ENCODE measurements at regions not wholly inside any gene's neighbourhood (a gene's known extent, or its start where the extent isn't known, plus 50 kb on each side); places are given as distances from the start of the nearest gene placed in this dataset.

GRCh38 chr16:72711823-72712222 is 336.1 kb downstream of the ZFHX3 start:
- H3K27ac Mint-ChIP-seq = no peak overlapping the region
- no CpG with 5 or more reads among the region's 1 CpG for WGBS (ENCODE audit: insufficient coverage)
- Histone ChIP-seq H3K4me1 (ENCODE audit: control insufficient read depth, insufficient read depth, low read length) (no peaks in the 10 kb centered on the region), H3K4me3 (ENCODE audit: low read length) (no peak overlapping the region), H3K27me3 (ENCODE audit: control insufficient read depth, insufficient read depth, low read length) (no peaks in the 10 kb centered on the region), H3K36me3 (ENCODE audit: control insufficient read depth, insufficient read depth, low read length) (no peaks in the 10 kb centered on the region), H3K9me3 (ENCODE audit: control insufficient read depth, insufficient read depth, low read length) (peaks cover 3% of the 10 kb centered on the region), H3K27ac (ENCODE audit: low read length) (no peak overlapping the region)
- intact Hi-C loops (cut with micrococcal nuclease) = no loop called here
- no peak for ATAC-seq
- TF ChIP-seq CTCF (IDR thresholded peaks at IDR 0.05) = no peak
- H3K4me1 Mint-ChIP-seq = no peaks in the 10 kb centered on the region
- peaks cover 50% of the 10 kb centered on the region for H3K36me3 Mint-ChIP-seq
- no peak overlapping the region for H3K4me3 Mint-ChIP-seq
- DNase-seq = no peak
- H3K27me3 Mint-ChIP-seq (ENCODE audit: low read depth in 2 of 2) = no peaks in the 10 kb centered on the region
- H3K9me3 Mint-ChIP-seq = peaks cover 7 to 24% of the 10 kb centered on the region in 2 donors

GRCh38 chr16:72705801-72706200 is 342.1 kb downstream of the ZFHX3 start:
- no peak overlapping the region for H3K4me3 ChIP-seq (ENCODE audit: low read length)
- no peaks in the 10 kb centered on the region for H3K4me1 ChIP-seq (ENCODE audit: control insufficient read depth, insufficient read depth, low read length)
- no peaks in the 10 kb centered on the region for H3K9me3 ChIP-seq (ENCODE audit: control insufficient read depth, insufficient read depth, low read length)
- no peaks in the 10 kb centered on the region for H3K4me1 Mint-ChIP-seq
- no peak overlapping the region for H3K4me3 Mint-ChIP-seq
- no peak overlapping the region for H3K27ac ChIP-seq (ENCODE audit: low read length)
- no peak for TF ChIP-seq CTCF (IDR thresholded peaks at IDR 0.05)
- H3K36me3 ChIP-seq (ENCODE audit: control insufficient read depth, insufficient read depth, low read length) = no peaks in the 10 kb centered on the region
- intact Hi-C loops (cut with micrococcal nuclease) = no loop called here
- ATAC-seq = no peak
- H3K9me3 Mint-ChIP-seq = peaks cover under 1 to 5% of the 10 kb centered on the region in 2 donors
- DNase-seq = no peak
- over 99% methylated on average over 5 of the region's 5 CpGs for WGBS (ENCODE audit: insufficient coverage)
- H3K27me3 ChIP-seq (ENCODE audit: control insufficient read depth, insufficient read depth, low read length) = no peaks in the 10 kb centered on the region
- H3K27ac Mint-ChIP-seq = no peak overlapping the region
- peaks cover under 1% of the 10 kb centered on the region for H3K36me3 Mint-ChIP-seq
- H3K27me3 Mint-ChIP-seq (ENCODE audit: low read depth in 2 of 2) = peaks cover 0 to 3% of the 10 kb centered on the region in 2 donors

GRCh38 chr16:72704746-72705372 is 343.1 kb downstream of the ZFHX3 start:
- no peaks in the 10 kb centered on the region for H3K9me3 ChIP-seq (ENCODE audit: control insufficient read depth, insufficient read depth, low read length)
- Mint-ChIP-seq H3K4me3 (no peak overlapping the region), H3K27ac (no peak overlapping the region), H3K36me3 (no peaks in the 10 kb centered on the region), H3K27me3 (ENCODE audit: low read depth in 2 of 2) (peaks cover 0 to 3% of the 10 kb centered on the region in 2 donors), H3K4me1 (no peaks in the 10 kb centered on the region), H3K9me3 (peaks cover 0 to 4% of the 10 kb centered on the region in 2 donors)
- WGBS (ENCODE audit: insufficient coverage) = 67% methylated on average over 2 of the region's 2 CpGs
- intact Hi-C loops (cut with micrococcal nuclease) = no loop called here
- ATAC-seq (no peak), DNase-seq (no peak)
- no peak for TF ChIP-seq CTCF (IDR thresholded peaks at IDR 0.05)
- no peaks in the 10 kb centered on the region for H3K27me3 ChIP-seq (ENCODE audit: control insufficient read depth, insufficient read depth, low read length)
- no peaks in the 10 kb centered on the region for H3K36me3 ChIP-seq (ENCODE audit: control insufficient read depth, insufficient read depth, low read length)
- H3K4me3 ChIP-seq (ENCODE audit: low read length) = no peak overlapping the region
- no peaks in the 10 kb centered on the region for H3K4me1 ChIP-seq (ENCODE audit: control insufficient read depth, insufficient read depth, low read length)
- H3K27ac ChIP-seq (ENCODE audit: low read length) = no peak overlapping the region

- no peaks in the 10 kb centered on the region for H3K36me3 ChIP-seq (ENCODE audit: control insufficient read depth, insufficient read depth, low read length)
- H3K27ac ChIP-seq (ENCODE audit: low read length) = no peak overlapping the region
- Mint-ChIP-seq H3K27ac (no peak overlapping the region), H3K4me3 (no peak overlapping the region), H3K9me3 (peaks cover 0 to 1% of the 10 kb centered on the region in 2 donors), H3K27me3 (ENCODE audit: low read depth in 2 of 2) (peaks cover 3 to 7% of the 10 kb centered on the region in 2 donors), H3K36me3 (no peaks in the 10 kb centered on the region), H3K4me1 (no peaks in the 10 kb centered on the region)
- intact Hi-C loops (cut with micrococcal nuclease) = no loop called here
- no peaks in the 10 kb centered on the region for H3K4me1 ChIP-seq (ENCODE audit: control insufficient read depth, insufficient read depth, low read length)
- ATAC-seq = no peak
- H3K9me3 ChIP-seq (ENCODE audit: control insufficient read depth, insufficient read depth, low read length) = no peaks in the 10 kb centered on the region
- H3K4me3 ChIP-seq (ENCODE audit: low read length) = no peak overlapping the region
- H3K27me3 ChIP-seq (ENCODE audit: control insufficient read depth, insufficient read depth, low read length) = no peaks in the 10 kb centered on the region
- TF ChIP-seq CTCF (IDR thresholded peaks at IDR 0.05) = no peak
- no CpG with 5 or more reads among the region's 2 CpGs for WGBS (ENCODE audit: insufficient coverage)
- no peak for DNase-seq
Observed at GRCh38 chr16:72689851-72690250, 358.1 kb downstream of the ZFHX3 start.
